Aorta (tissue), 5 donors: ENCODE measurements at regions not wholly inside any gene's neighbourhood (a gene's known extent, or its start where the extent isn't known, plus 50 kb on each side); places are given as distances from the start of the nearest gene placed in this dataset.

Source experiments
- ATAC-seq: fragments of 200-7000 bp; cut with Tn5 transposase; one replicate; pipeline ENCODE4 v1.9.1; 2022; ENCODE audit warnings: moderate library complexity; ENCODE audit not compliant: low FRiP score
- DNase-seq, 2 donors: peaks; one replicate each; pipeline ENCODE4 v3.0.0-alpha.2; 2020
- H3K27ac ChIP-seq, 2 donors: one replicate each; pipeline ENCODE4 v1.5.1; 2013; ENCODE audit warnings: low read length in 2 of 2, mild to moderate bottlenecking in 2 of 2, moderate library complexity in 2 of 2, control low read depth in 1 of 2, inconsistent platforms in 1 of 2, low read depth in 1 of 2
- H3K27me3 ChIP-seq, 2 donors: one replicate each; pipeline ENCODE4 v1.6.1; 2013; ENCODE audit warnings: control low read depth in 1 of 2, low read length in 1 of 2, mild to moderate bottlenecking in 1 of 2, moderate library complexity in 1 of 2; ENCODE audit not compliant: insufficient read depth in 2 of 2, control insufficient read depth in 1 of 2
- H3K36me3 ChIP-seq, 2 donors: one replicate each; pipeline ENCODE4 v1.6.1; 2013; ENCODE audit warnings: control low read depth in 1 of 2, low read length in 1 of 2, mild to moderate bottlenecking in 1 of 2; ENCODE audit not compliant: insufficient read depth in 2 of 2, control insufficient read depth in 1 of 2
- H3K4me1 ChIP-seq, 2 donors: one replicate each; pipeline ENCODE4 v1.6.1; 2013; ENCODE audit warnings: low read length in 2 of 2, control low read depth in 1 of 2, mild to moderate bottlenecking in 1 of 2, moderate library complexity in 1 of 2; ENCODE audit not compliant: insufficient read depth in 2 of 2, control insufficient read depth in 1 of 2
- H3K4me3 ChIP-seq, 2 donors: one replicate each; pipeline ENCODE4 v1.5.1; 2013; ENCODE audit warnings: low read length in 2 of 2, control low read depth in 1 of 2, mild to moderate bottlenecking in 1 of 2
- H3K9me3 ChIP-seq: one replicate; pipeline ENCODE4 v1.6.1; 2013; ENCODE audit warnings: mild to moderate bottlenecking, low read length; ENCODE audit not compliant: control insufficient read depth
- WGBS, 2 donors: extraction: QIAGEN DNeasy Blood & Tissue Kit; methylation state at CpG; one replicate each; pipeline ENCODE4 v1.1.7; 2013; 5-methylcytosine and 5-hydroxymethylcytosine counted together
- intact Hi-C, 2 donors: fragments of 100-400 bp; cut with DNase I; formaldehyde crosslinking; loops; one replicate each; pipeline versions ENCODE4 v1.14.2 to v1.15.0; 2022
- donor health status: healthy with polysubstance abuse.
- donor health status: Bipolar disorder and iron deficiency.
- donor health status: DM: no; HTN: no; CAD: no.
- donor health status: DM: no; HTN: no; CAD: no.
- donor health status: DM: yes; HTN: yes; CAD: no.

DNA sequence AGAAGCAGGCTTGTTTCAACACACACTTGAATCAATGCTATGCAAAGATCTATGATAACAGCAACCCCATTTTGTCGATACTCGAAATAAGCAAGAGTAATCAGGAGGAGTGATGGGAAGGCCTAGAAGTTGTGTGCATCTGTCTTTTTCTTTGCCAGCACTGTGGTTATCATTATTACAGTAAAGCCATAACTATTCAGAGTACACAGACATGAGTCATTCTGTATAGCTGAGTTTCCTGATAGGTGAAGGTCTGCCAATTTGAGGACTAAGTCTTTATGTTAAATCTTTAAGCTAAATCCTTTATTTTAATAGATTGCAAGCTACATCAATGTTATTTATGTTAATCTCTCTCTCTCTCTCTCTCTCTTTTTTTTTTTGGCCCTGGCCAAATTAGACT lies 1344.4 kb upstream of the CELF4 start:
- intact Hi-C loops = no loop called here
- ATAC-seq (no peak), DNase-seq (no peak)
- Histone ChIP-seq H3K36me3 (no peaks in the 10 kb centered on the region), H3K4me3 (no peak overlapping the region), H3K27ac (no peak overlapping the region), H3K27me3 (no peaks in the 10 kb centered on the region), H3K9me3 (no peaks in the 10 kb centered on the region), H3K4me1 (no peaks in the 10 kb centered on the region)
- WGBS, 2 donors = 86 to 90% methylated on average over 2 of the region's 2 CpGs

- no peak overlapping the region for H3K4me3 ChIP-seq
- intact Hi-C loops = no loop called here
- DNase-seq (no peak), ATAC-seq (no peak)
- no peaks in the 10 kb centered on the region for H3K9me3 ChIP-seq
- H3K27me3 ChIP-seq = no peaks in the 10 kb centered on the region
- no peaks in the 10 kb centered on the region for H3K36me3 ChIP-seq
- no peak overlapping the region for H3K27ac ChIP-seq
- WGBS, 2 donors = 24 to 29% methylated on average over 2 of the region's 2 CpGs
- no peaks in the 10 kb centered on the region for H3K4me1 ChIP-seq
Measured at GRCh38 chr18:38902796-38903195, 1337.2 kb upstream of the CELF4 start.

- intact Hi-C loops = no loop called here
- no peak for ATAC-seq
- 56 to 78% methylated on average over 4 of the region's 4 CpGs for WGBS, 2 donors
- no peak overlapping the region for H3K4me3 ChIP-seq
- H3K4me1 ChIP-seq = no peaks in the 10 kb centered on the region
- no peaks in the 10 kb centered on the region for H3K36me3 ChIP-seq
- no peak overlapping the region for H3K27ac ChIP-seq
- H3K9me3 ChIP-seq = no peaks in the 10 kb centered on the region
- no peaks in the 10 kb centered on the region for H3K27me3 ChIP-seq
- no peak for DNase-seq
Measured at GRCh38 chr18:38900445-38900844, 1334.8 kb upstream of the CELF4 start.

DNA sequence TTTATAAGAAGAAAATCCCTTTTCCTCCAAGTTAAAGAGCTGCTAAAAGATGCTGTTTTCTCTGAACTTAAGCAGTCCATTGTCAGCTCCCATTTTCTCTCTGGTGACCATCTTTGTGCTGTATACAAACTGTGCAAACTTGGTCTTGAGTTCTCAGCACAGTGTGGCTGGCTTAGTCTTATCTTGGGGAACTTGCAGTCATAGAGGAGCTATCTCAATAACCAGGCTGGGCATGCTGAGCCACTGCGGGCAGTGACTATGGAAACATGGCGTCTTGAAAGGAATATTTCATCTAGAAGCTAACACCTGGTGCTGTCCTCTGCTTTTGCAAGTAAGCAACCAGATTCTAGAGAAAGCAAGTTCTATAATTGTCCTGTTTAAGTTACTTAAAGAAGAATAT lies 1334.4 kb upstream of the CELF4 start:
- intact Hi-C loops = no loop called here
- DNase-seq = no peak
- H3K9me3 ChIP-seq = no peaks in the 10 kb centered on the region
- H3K27me3 ChIP-seq = no peaks in the 10 kb centered on the region
- H3K4me1 ChIP-seq = no peaks in the 10 kb centered on the region
- H3K27ac ChIP-seq = no peak overlapping the region
- H3K36me3 ChIP-seq = no peaks in the 10 kb centered on the region
- ATAC-seq = no peak
- no peak overlapping the region for H3K4me3 ChIP-seq
- 89 to 94% methylated on average over 2 of the region's 2 CpGs for WGBS, 2 donors

GRCh38 chr18:38899252-38899651 lies 1333.7 kb upstream of the CELF4 start:
- intact Hi-C loops = no loop called here
- DNase-seq (no peak), ATAC-seq (no peak)
- no peaks in the 10 kb centered on the region for H3K27me3 ChIP-seq
- no peaks in the 10 kb centered on the region for H3K36me3 ChIP-seq
- H3K9me3 ChIP-seq = no peaks in the 10 kb centered on the region
- no peaks in the 10 kb centered on the region for H3K4me1 ChIP-seq
- H3K27ac ChIP-seq = no peak overlapping the region
- 84 to 90% methylated on average over 2 of the region's 2 CpGs for WGBS, 2 donors
- H3K4me3 ChIP-seq = no peak overlapping the region

DNA sequence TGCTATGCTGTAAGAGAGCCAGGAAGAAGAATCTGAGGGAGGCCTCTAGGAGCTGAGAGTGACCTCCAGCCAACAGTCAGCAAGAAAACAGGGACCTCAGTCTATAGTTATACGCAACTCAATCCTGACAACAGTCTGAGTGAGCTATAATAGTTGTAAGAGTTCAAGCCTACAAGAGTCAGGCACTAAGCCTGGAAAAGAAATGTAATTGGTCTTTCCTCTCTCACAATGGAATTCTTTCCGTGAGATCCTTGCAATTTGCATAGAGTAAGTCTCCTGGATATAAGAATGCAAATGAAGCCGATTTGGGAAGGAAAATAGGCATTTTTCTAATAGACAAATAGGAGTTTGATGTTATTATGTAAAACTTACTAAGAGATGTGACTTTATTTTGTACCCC lies 1332.6 kb upstream of the CELF4 start:
- no peak overlapping the region for H3K4me3 ChIP-seq
- ATAC-seq = no peak

DNA sequence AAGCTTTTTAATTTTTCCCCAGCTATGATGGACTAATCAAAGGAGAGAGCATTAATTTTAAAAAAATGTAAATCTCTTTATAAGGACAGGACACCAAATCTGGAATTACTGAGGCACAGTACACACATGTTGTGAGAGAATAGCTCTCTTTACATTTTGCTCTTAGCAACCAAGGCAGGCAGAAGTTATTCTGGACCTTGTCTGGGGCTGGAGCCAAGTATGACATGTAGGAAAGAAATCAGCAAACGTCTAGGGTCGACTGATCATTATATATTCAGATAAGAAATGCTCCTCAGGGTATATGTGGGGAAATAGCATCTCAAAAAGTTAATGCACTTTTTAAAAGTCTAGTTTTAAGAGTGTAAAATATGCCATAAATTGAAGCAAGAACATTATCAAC lies 1330.0 kb upstream of the CELF4 start:
- no peak for DNase-seq
- 4 to 6% methylated on average over 2 of the region's 2 CpGs for WGBS, 2 donors

More for the DNA sequence above, 1332.6 kb upstream of the CELF4 start:
- intact Hi-C loops = no loop called here
- no peak for DNase-seq
- whole genome bisulfite sequencing, 2 donors = 71 to 87% methylated on average over 3 of the region's 3 CpGs
- Histone ChIP-seq H3K27ac (no peak overlapping the region), H3K36me3 (no peaks in the 10 kb centered on the region), H3K27me3 (no peaks in the 10 kb centered on the region), H3K4me1 (no peaks in the 10 kb centered on the region), H3K9me3 (no peaks in the 10 kb centered on the region)

DNA sequence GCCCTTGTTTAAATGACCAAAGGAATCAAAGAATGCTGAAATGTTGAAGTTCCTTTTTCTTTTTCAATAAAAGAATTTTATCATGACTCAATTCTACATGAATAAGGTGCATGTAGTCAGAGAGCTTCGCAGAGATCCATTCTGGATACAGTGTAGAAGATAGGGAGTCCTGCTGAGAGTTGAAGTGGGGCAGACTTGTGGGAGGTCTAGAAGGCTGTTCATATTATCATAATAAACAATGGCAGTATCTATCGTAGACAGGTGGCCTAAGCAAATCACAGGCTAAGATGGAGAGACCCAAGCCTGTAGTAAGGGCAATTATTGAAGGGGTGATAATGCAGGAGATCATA lies 1322.0 kb upstream of the CELF4 start:
- Histone ChIP-seq H3K27ac (no peak overlapping the region), H3K4me1 (no peaks in the 10 kb centered on the region), H3K9me3 (no peaks in the 10 kb centered on the region), H3K27me3 (no peaks in the 10 kb centered on the region), H3K36me3 (no peaks in the 10 kb centered on the region), H3K4me3 (no peak overlapping the region)
- no peak for ATAC-seq
- 89 to 91% methylated on average over 2 of the region's 2 CpGs for WGBS, 2 donors
- intact Hi-C loops = no loop called here
- no peak for DNase-seq

More for the DNA sequence above, 1330.0 kb upstream of the CELF4 start:
- no peaks in the 10 kb centered on the region for H3K4me1 ChIP-seq
- ATAC-seq = no peak
- intact Hi-C loops = no loop called here
- no peak overlapping the region for H3K27ac ChIP-seq
- no peak overlapping the region for H3K4me3 ChIP-seq
- H3K9me3 ChIP-seq = no peaks in the 10 kb centered on the region
- no peaks in the 10 kb centered on the region for H3K27me3 ChIP-seq
- no peaks in the 10 kb centered on the region for H3K36me3 ChIP-seq

- Histone ChIP-seq H3K9me3 (no peaks in the 10 kb centered on the region), H3K27ac (no peak overlapping the region), H3K4me3 (no peak overlapping the region), H3K36me3 (no peaks in the 10 kb centered on the region), H3K27me3 (no peaks in the 10 kb centered on the region), H3K4me1 (no peaks in the 10 kb centered on the region)
- WGBS, 2 donors = 70 to 83% methylated on average over 4 of the region's 4 CpGs
- DNase-seq = no peak
- intact Hi-C loops = no loop called here
- no peak for ATAC-seq
Measured at GRCh38 chr18:38886861-38887670, 1321.5 kb upstream of the CELF4 start.
